ENCODE measurements at regions not wholly inside any gene's neighbourhood (a gene's known extent, or its start where the extent isn't known, plus 50 kb on each side); places are given as distances from the start of the nearest gene placed in this dataset.
"Not testable (repeated sequence)": the region's sequence is repeated elsewhere in the genome, so short reads cannot be mapped to it uniquely, and the experiment has no call there.

DNA sequence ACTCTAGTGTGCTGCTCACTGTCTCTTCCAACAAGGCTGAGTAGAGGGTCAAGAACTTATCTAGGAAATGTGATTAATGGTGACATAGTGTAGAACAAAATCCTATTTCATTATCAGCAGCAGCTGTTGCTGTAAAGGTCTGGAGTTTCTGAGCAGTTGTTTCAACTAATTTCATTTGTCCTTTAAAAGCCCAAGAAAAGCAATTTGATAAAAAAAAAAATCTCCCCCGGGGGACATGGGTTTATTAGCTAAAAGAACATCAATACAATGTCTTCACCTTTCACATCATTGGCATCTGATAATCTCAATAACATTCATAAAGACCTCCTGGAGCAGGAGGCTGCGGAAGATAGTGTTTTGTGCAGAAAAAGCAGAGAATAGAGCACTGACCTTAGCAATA lies 468.1 kb downstream of the KCTD16 start:
- Mint-ChIP-seq H3K9me3 (peaks cover 9% of the 10 kb centered on the region), H3K27ac (no peak overlapping the region), H3K4me3 (no peak overlapping the region), H3K4me1 (ENCODE audit: unreplicated experiment) (no peaks in the 10 kb centered on the region), H3K36me3 (no peaks in the 10 kb centered on the region), H3K27me3 (no peaks in the 10 kb centered on the region)
- DNase-seq (ENCODE audit: extremely low spot score, unreplicated experiment), result no peak
- TF ChIP-seq, protein P1, sequence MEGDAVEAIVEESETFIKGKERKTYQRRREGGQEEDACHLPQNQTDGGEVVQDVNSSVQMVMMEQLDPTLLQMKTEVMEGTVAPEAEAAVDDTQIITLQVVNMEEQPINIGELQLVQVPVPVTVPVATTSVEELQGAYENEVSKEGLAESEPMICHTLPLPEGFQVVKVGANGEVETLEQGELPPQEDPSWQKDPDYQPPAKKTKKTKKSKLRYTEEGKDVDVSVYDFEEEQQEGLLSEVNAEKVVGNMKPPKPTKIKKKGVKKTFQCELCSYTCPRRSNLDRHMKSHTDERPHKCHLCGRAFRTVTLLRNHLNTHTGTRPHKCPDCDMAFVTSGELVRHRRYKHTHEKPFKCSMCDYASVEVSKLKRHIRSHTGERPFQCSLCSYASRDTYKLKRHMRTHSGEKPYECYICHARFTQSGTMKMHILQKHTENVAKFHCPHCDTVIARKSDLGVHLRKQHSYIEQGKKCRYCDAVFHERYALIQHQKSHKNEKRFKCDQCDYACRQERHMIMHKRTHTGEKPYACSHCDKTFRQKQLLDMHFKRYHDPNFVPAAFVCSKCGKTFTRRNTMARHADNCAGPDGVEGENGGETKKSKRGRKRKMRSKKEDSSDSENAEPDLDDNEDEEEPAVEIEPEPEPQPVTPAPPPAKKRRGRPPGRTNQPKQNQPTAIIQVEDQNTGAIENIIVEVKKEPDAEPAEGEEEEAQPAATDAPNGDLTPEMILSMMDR (conservative IDR thresholded peaks at IDR 0.05), result no peak

GRCh38 chr5:144634138-144634537 lies 463.5 kb downstream of the KCTD16 start:
- TF ChIP-seq, protein P1 (conservative IDR thresholded peaks at IDR 0.05), result no peak
- Mint-ChIP-seq H3K4me3 (no peak overlapping the region), H3K4me1 (ENCODE audit: unreplicated experiment) (no peaks in the 10 kb centered on the region), H3K27me3 (no peaks in the 10 kb centered on the region), H3K9me3 (peaks cover 19% of the 10 kb centered on the region), H3K36me3 (no peaks in the 10 kb centered on the region), H3K27ac (no peak overlapping the region)
- no peak for DNase-seq (ENCODE audit: extremely low spot score, unreplicated experiment)

GRCh38 chr5:144598451-144599068 lies 427.9 kb downstream of the KCTD16 start:
- peaks cover 21% of the 10 kb centered on the region for H3K27me3 Mint-ChIP-seq
- H3K4me1 Mint-ChIP-seq (ENCODE audit: unreplicated experiment), result no peaks in the 10 kb centered on the region
- no peak overlapping the region for H3K27ac Mint-ChIP-seq
- TF ChIP-seq, protein P1 (conservative IDR thresholded peaks at IDR 0.05), result no peak
- no peak overlapping the region for H3K4me3 Mint-ChIP-seq
- H3K36me3 Mint-ChIP-seq, result no peaks in the 10 kb centered on the region
- DNase-seq (ENCODE audit: extremely low spot score, unreplicated experiment), result no peak
- peaks cover 6% of the 10 kb centered on the region for H3K9me3 Mint-ChIP-seq

GRCh38 chr5:144596517-144596916 lies 425.8 kb downstream of the KCTD16 start:
- Mint-ChIP-seq H3K27me3 (peaks cover 17% of the 10 kb centered on the region), H3K9me3 (peaks cover 6% of the 10 kb centered on the region), H3K27ac (no peak overlapping the region), H3K4me3 (no peak overlapping the region), H3K36me3 (no peaks in the 10 kb centered on the region), H3K4me1 (ENCODE audit: unreplicated experiment) (no peaks in the 10 kb centered on the region)
- no peak for DNase-seq (ENCODE audit: extremely low spot score, unreplicated experiment)
- TF ChIP-seq, protein P1 (conservative IDR thresholded peaks at IDR 0.05), result no peak

- Mint-ChIP-seq H3K36me3 (no peaks in the 10 kb centered on the region), H3K4me1 (ENCODE audit: unreplicated experiment) (no peaks in the 10 kb centered on the region), H3K4me3 (no peak overlapping the region), H3K9me3 (peaks cover 6% of the 10 kb centered on the region), H3K27me3 (peaks cover 15% of the 10 kb centered on the region), H3K27ac (no peak overlapping the region)
- TF ChIP-seq, protein P1 (conservative IDR thresholded peaks at IDR 0.05), result no peak
- DNase-seq (ENCODE audit: extremely low spot score, unreplicated experiment), result no peak
These were observed 424.2 kb downstream of the KCTD16 start for GRCh38 chr5:144594919-144595318.

DNA sequence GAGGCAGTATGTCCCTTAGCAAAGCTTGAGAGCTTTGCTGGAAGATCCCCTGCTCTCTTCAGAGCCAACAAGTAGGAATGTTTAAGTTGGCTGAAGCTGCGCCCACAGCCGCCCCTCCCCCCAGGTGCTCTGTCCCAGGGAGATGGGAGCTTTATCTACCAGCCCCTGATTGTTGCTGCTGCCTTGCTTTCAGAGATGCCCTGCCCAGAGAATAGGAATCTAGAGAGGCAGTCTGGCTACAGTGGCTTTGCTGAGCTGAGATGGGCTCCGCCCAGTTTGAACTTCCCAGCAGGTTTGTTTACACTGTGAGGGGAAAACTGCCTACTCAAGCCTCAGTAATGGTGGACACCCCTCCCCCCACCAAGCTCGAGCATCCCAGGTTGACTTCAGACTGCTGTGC lies 423.6 kb downstream of the KCTD16 start:
- H3K9me3 Mint-ChIP-seq; H3K4me1 Mint-ChIP-seq (ENCODE audit: unreplicated experiment); H3K36me3 Mint-ChIP-seq; DNase-seq (ENCODE audit: extremely low spot score, unreplicated experiment); H3K27ac Mint-ChIP-seq; H3K4me3 Mint-ChIP-seq: not testable (repeated sequence)
- H3K27me3 Mint-ChIP-seq, result peaks cover 15% of the 10 kb centered on the region
